ENCODE measurements at regions not wholly inside any gene's neighbourhood (a gene's known extent, or its start where the extent isn't known, plus 50 kb on each side); places are given as distances from the start of the nearest gene placed in this dataset.

DNA sequence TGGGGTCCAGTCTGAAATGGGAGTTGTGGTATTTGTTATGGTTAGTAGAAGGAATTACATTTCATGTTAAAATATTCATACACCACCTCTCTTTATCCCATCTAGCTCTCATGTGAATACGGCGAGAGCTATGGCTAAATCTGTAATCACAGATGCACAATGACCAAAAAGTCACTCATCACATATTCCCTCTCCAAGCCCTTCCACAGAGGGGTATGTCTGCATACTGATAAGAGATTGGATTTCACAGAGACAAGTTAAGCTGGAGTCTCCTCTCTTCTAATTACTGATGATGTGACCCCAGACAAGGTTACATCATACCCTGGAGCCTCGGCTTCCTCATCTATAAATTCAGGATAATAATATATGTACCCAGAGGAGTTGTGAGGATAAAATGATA lies 237.8 kb upstream of the RHOBTB1 start:
- Histone ChIP-seq H3K27ac (ENCODE audit: low read depth in 2 of 2, low read length in 2 of 2) (no peak overlapping the region), H3K27me3 (ENCODE audit: control insufficient read depth, insufficient read depth, low read length) (no peaks in the 10 kb centered on the region), H3K9ac (ENCODE audit: low read length in 3 of 3) (no peak overlapping the region), H3K4me3 (ENCODE audit: low read length in 3 of 3) (no peak overlapping the region), H3K36me3 (ENCODE audit: control insufficient read depth in 2 of 3, insufficient read depth in 3 of 3, low read length in 3 of 3) (no peaks in the 10 kb centered on the region), H3K4me1 (ENCODE audit: control insufficient read depth in 2 of 3, insufficient read depth in 2 of 3, low read depth in 1 of 3, low read length in 3 of 3) (no peaks in the 10 kb centered on the region), H3K9me3 (ENCODE audit: control insufficient read depth in 2 of 3, insufficient read depth in 1 of 3, low read length in 3 of 3) (no peaks in the 10 kb centered on the region)
- FAIRE-seq (no peak), DNase-seq (no peak)
- intact Hi-C loops (cut with DNase I), result no loop called here
- TF ChIP-seq, protein P1, sequence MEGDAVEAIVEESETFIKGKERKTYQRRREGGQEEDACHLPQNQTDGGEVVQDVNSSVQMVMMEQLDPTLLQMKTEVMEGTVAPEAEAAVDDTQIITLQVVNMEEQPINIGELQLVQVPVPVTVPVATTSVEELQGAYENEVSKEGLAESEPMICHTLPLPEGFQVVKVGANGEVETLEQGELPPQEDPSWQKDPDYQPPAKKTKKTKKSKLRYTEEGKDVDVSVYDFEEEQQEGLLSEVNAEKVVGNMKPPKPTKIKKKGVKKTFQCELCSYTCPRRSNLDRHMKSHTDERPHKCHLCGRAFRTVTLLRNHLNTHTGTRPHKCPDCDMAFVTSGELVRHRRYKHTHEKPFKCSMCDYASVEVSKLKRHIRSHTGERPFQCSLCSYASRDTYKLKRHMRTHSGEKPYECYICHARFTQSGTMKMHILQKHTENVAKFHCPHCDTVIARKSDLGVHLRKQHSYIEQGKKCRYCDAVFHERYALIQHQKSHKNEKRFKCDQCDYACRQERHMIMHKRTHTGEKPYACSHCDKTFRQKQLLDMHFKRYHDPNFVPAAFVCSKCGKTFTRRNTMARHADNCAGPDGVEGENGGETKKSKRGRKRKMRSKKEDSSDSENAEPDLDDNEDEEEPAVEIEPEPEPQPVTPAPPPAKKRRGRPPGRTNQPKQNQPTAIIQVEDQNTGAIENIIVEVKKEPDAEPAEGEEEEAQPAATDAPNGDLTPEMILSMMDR (IDR thresholded peaks at IDR 0.05; ENCODE audit: borderline replicate concordance, extremely low read depth, insufficient read depth), result no peak

DNA sequence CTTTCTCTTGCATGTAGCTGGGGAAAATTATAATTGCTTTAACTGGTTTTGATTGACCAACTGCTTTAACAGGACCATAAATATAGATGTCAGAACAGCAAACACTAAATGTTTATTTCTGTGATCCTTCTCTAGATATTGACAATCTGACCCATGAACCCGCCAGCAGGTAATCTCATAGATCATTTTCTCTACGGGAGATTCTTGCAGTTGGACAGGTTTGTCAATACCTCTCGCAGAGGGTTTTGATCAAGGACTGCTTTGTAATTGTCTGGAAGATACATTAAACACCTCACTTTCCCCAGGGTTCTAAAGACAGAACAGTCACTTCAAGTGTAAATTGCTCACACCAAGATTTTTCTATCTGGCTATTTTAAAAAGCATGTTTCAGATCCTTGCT lies 235.8 kb upstream of the RHOBTB1 start:
- Histone ChIP-seq H3K27me3 (ENCODE audit: control insufficient read depth, insufficient read depth, low read length) (no peaks in the 10 kb centered on the region), H3K9ac (ENCODE audit: low read length in 3 of 3) (no peak overlapping the region), H3K36me3 (ENCODE audit: control insufficient read depth in 2 of 3, insufficient read depth in 3 of 3, low read length in 3 of 3) (no peaks in the 10 kb centered on the region), H3K4me1 (ENCODE audit: control insufficient read depth in 2 of 3, insufficient read depth in 2 of 3, low read depth in 1 of 3, low read length in 3 of 3) (peaks cover 0 to 2% (median 0%) of the 10 kb centered on the region in 3 donors), H3K9me3 (ENCODE audit: control insufficient read depth in 2 of 3, insufficient read depth in 1 of 3, low read length in 3 of 3) (no peaks in the 10 kb centered on the region), H3K4me3 (ENCODE audit: low read length in 3 of 3) (no peak overlapping the region), H3K27ac (ENCODE audit: low read depth in 2 of 2, low read length in 2 of 2) (no peak overlapping the region)
- DNase-seq, result no peak
- TF ChIP-seq, protein P1 (IDR thresholded peaks at IDR 0.05; ENCODE audit: borderline replicate concordance, extremely low read depth, insufficient read depth), result no peak
- no peak for FAIRE-seq
- intact Hi-C loops (cut with DNase I), result no loop called here

DNA sequence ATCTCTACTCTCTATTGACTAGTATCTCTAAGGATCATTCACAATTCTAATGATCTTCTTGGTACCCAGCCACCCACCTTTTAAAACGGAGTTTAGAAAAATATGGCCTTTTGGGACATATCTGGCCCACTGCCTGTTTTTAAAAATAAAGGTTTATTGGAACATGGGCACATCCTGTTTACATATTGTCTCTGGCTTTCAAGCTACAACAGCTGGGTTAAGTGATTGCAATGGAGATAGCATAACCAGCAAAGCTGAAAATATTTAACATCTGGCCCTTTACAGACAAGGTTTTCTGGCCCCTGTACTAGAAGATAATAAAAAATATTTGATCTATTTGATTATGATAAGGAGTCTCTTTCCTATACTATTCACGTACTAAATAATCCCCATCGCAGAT lies 232.4 kb upstream of the RHOBTB1 start:
- intact Hi-C loops (cut with DNase I), result no loop called here
- DNase-seq (no peak), FAIRE-seq (no peak)
- Histone ChIP-seq H3K9ac (ENCODE audit: low read length in 3 of 3) (no peak overlapping the region), H3K4me3 (ENCODE audit: low read length in 3 of 3) (no peak overlapping the region), H3K27me3 (ENCODE audit: control insufficient read depth, insufficient read depth, low read length) (no peaks in the 10 kb centered on the region), H3K27ac (ENCODE audit: low read depth in 2 of 2, low read length in 2 of 2) (no peak overlapping the region), H3K36me3 (ENCODE audit: control insufficient read depth in 2 of 3, insufficient read depth in 3 of 3, low read length in 3 of 3) (no peaks in the 10 kb centered on the region), H3K4me1 (ENCODE audit: control insufficient read depth in 2 of 3, insufficient read depth in 2 of 3, low read depth in 1 of 3, low read length in 3 of 3) (peaks cover 0 to 2% (median 0%) of the 10 kb centered on the region in 3 donors), H3K9me3 (ENCODE audit: control insufficient read depth in 2 of 3, insufficient read depth in 1 of 3, low read length in 3 of 3) (no peaks in the 10 kb centered on the region)
- TF ChIP-seq, protein P1 (IDR thresholded peaks at IDR 0.05; ENCODE audit: borderline replicate concordance, extremely low read depth, insufficient read depth), result no peak

GRCh38 chr10:61175316-61175715 lies 231.3 kb upstream of the RHOBTB1 start:
- H3K9me3 ChIP-seq (ENCODE audit: control insufficient read depth in 2 of 3, insufficient read depth in 1 of 3, low read length in 3 of 3), result no peaks in the 10 kb centered on the region
- peaks cover 0 to 2% (median 0%) of the 10 kb centered on the region in 3 donors for H3K4me1 ChIP-seq (ENCODE audit: control insufficient read depth in 2 of 3, insufficient read depth in 2 of 3, low read depth in 1 of 3, low read length in 3 of 3)
- FAIRE-seq (no peak), DNase-seq (peak in 2 of 5 donors; percentile 46 to 86)
- H3K36me3 ChIP-seq (ENCODE audit: control insufficient read depth in 2 of 3, insufficient read depth in 3 of 3, low read length in 3 of 3), result no peaks in the 10 kb centered on the region
- H3K27me3 ChIP-seq (ENCODE audit: control insufficient read depth, insufficient read depth, low read length), result no peaks in the 10 kb centered on the region
- intact Hi-C loops (cut with DNase I), result no loop called here
- TF ChIP-seq, protein P1 (IDR thresholded peaks at IDR 0.05; ENCODE audit: borderline replicate concordance, extremely low read depth, insufficient read depth), result no peak
- no peak overlapping the region for H3K4me3 ChIP-seq (ENCODE audit: low read length in 3 of 3)
- H3K27ac ChIP-seq (ENCODE audit: low read depth in 2 of 2, low read length in 2 of 2), result no peak overlapping the region
- no peak overlapping the region for H3K9ac ChIP-seq (ENCODE audit: low read length in 3 of 3)

Measured in kidney (tissue), 13 donors.